NCI-H2196 (cell line): ENCODE measurements at regions not wholly inside any gene's neighbourhood (a gene's known extent, or its start where the extent isn't known, plus 50 kb on each side); places are given as distances from the start of the nearest gene placed in this dataset.
A peak's percentile ranks its signal among the peaks of the same experiment; 100 is the strongest.
"Not testable (repeated sequence)": the region's sequence is repeated elsewhere in the genome, so short reads cannot be mapped to it uniquely, and the experiment has no call there.

ENCODE experiments used
- DNase-seq: peaks from one replicate; lab custom pipeline; 2025; ENCODE audit not compliant: unreplicated experiment; lab: John Stamatoyannopoulos, UW

DNA sequence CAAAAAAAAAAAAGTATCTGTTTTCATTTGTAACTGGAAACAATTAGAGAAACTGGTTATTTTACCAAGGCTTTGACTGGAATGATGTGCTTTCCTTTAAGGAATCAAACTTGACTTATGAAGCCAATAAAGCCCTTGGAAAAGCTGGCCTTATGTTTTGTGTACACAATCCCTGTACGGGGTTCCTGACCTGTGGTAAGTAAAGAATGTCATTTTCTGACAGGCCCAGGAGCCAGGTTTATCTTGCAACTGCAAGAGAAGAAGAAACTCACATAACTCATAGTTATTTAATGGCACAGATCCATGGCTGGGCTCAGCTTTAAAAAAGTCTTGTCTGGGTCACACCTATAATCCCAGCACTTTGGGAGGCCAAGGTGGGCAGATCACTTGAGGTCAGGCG is 235.9 kb upstream of the RAI14 start:
- not testable (repeated sequence) for DNase-seq

DNA sequence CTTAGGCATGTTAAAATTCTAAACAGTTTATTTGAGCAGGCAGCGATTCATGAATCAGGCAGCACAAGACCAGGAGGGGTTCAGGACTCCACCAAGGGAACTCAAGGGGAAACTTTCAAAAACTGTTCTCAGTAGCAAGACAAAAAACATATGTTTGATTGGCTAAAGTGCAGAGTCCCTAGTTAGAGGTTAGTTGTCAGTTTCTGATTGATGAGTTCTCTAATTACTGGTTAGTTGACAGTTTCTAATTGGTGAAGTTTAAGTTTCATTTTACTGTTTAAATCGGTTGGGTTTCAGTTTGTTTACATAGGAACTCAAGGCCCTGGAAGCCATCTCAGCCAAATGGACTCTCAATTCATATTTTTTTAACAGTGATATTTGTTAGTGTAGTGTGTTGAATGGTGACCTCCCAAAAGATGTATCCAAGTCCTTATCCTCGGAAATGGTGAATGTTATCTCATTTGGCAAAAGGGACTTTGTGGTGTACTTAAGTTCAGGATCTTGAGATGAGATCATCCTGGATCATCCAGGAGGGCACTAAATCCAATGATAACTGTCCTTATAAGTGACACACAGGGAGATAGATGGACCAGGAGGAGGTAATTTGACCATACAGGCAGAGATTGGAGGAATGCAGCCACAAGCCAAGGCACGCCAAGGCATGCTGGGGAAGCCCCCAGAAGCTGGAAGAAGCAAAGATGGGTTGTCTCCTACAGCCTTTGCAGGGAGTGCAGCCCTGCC is 219.2 kb upstream of the RAI14 start:
- no peak for DNase-seq

DNA sequence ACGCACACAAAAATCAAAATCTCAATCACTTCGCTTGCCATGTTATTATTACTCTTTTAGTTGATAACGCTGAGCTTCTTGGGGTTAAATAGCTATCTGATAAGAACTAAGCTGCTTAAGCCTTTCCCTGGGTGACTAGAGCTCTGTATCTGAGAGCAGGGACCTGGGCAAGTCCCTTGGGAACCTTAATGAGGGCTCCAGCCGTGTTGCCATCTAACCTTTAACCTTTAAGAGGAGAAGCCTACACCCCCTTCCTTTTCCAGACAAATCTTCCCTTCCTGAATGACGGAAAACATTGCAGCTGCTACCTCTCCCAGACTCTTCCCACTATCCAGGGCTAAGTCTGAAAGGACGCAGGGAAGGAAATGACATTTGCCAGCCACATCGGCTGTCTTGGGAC is 216.5 kb upstream of the RAI14 start:
- no peak for DNase-seq

DNA sequence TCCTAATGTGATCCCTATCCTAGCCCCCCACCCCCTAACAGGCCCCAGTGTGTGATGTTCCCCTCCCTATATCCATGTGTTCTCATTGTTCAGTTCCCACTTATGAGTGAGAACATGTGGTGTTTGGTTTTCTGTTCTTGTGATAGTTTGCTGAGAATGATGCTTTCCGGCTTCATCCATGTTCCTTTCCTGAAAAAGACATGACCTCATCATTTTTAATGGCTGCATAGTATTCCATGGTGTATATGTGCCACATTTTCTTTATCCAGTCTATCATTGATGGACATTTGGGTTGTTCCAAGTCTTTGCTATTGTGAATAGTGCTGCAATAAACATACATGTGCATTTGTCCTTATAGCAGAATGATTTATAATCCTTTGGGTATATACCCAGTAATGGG is 214.4 kb upstream of the RAI14 start:
- not testable (repeated sequence) for DNase-seq

DNA sequence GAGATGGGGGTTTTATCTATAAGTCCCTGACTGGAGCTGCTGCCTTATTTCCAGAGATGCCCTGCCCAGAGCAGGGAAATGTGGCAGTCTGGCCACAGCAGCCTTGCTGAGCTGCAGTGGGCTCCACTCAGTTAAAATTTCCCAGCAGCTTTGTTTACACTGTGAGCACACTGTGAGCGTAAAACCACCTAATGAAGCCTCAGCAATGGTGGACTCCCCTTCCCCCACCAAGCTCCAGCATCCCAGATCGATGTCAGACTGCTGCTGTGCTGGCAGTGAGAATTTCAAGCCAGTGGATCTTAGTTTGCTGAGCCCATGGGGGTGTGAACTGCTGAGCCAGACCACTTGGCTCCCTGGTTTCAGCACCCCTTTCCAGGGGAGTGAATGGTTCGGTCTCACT is 208.7 kb upstream of the RAI14 start:
- DNase-seq: no peak

DNA sequence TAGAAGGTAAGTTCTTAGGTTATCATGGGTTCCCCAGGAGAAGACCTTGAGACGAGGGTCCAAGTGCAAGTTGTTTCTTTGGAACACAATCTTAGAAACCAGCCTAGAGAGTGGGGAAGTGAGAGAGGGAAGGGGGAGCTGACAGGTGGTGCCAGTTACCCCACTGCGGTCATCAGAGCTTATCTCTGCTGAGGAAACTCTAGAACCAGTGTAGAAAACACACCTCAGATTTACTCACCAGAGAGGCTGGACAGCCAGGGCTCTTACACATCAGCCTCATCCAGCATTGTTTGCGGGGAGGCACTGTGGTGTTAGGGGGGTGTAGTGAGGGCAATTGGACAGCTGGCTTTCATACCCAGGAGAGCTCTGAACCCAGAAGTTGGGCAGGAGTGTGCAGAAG is 206.5 kb upstream of the RAI14 start:
- no peak for DNase-seq

DNA sequence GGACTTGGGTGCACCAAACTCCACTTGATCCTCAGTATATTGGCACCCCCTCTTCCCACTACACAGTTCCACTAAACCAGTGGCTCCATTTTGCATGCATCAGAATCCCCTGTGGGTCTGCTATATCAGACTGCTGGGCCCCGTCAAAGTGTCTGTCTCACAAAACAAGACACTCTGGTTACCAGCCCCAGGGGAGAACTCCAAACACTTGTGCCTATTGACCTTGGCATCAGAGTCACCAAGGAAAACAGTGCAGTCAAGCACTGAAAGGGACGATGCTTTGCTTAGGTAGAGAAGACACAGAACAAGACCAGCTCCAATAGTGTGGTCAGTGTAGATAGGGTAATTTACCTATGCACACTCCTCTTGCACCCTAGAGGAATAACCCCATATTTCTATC is 205.8 kb upstream of the RAI14 start:
- DNase-seq: no peak

DNA sequence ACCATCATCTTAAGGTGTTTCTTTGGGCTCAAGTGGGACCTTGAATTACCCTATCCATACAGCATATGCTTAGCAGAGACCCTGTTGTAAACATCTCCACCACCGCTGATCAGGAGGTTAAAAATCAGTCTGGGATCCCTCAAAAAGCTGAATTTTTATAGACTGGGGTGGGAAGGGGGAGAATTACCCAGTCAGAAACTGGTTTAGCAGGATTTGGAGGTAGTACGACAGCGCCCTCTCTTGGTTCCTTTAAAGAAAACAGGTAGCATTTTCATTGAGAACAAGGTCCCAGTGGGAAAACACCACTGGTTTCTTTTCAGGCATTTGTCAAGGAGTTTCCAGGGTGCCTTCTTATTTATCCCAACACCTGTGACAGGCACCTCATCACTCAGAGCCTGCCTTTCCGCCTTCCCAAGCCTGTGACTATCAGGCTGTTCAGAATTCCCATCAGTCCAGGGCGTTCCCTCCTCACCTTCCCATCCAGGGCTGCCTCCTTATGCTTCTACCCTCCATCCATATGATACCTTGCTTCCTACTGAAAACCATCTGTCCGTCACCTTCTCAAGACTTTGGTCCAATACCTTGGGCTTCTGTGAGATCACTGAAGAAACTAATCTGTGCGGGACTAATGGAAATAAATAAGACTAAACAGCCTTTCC is 203.8 kb upstream of the RAI14 start:
- DNase-seq: peak; percentile 73

DNA sequence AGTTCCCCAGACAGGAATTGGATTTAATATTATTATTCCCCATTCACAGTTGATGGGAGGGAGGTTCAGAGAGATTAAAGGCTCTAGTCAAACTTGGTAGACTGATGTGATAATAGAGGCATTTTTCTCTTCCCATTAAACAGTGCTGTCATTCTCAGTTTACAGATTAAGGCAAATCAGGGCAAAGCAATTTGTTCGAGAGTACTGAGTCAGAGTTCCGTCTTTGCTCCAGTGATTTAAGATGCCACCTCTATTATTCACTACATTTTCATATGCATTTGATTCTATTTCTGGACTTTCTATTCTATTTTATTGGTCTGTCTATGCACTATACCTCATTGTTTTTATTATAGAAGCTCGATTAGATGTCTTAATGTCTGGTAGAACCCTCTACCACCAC is 201.0 kb upstream of the RAI14 start:
- DNase-seq: no peak

DNA sequence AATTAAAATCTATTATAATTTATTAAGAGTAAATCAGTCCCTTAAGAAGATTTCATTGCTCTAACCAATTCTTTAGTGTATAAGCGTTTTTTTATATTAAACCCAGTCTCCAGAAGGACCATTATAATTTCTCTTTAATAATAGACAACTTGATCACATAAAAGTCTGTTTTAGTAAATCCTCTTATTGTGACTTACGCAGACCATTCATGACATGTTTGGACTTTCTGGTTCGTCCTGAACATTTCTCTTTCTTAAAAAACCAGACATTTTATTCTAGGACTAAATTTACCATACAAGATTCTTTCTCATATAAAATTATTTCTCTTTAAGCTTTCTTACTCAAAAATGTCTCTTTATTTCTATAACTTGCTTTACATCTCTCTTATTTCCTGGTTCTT is 196.2 kb upstream of the RAI14 start:
- no peak for DNase-seq

DNA sequence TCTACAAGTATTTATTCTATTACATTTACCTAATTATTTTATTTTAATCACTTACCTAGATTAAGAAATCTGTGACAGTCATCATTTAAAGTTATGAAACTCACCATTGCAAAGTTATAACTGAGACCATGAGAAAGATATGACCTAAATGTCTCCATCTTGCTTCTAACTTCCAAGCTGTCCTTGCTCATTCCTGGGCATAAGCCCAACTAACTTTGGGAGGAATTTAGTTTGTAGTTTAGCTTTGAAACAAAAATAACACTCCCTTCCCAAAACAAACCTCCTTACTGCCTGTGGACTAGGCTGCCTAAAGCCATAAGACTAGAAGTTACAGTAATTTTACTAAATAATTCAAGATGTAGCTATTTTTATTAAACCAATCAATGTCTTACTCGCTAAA is 195.6 kb upstream of the RAI14 start:
- no peak for DNase-seq

DNA sequence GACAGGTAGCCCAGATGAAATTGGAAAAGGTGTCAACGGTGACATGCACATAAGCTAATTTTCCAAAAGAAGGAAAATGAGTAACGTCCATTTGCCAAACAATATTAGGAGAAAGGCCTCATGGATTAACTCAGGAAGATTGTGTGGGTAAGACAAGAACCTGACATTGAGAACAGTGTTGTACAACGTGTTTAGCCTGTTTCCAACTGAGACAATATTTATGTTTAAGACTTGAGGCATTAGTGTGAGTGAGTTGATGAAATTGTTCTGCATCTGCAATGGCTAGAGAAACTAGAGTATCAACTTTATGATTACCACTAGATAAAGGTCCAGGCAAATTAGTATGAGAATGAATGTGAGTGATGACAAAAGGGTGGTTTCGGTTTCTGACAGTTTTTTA is 191.3 kb upstream of the RAI14 start:
- DNase-seq: no peak

DNA sequence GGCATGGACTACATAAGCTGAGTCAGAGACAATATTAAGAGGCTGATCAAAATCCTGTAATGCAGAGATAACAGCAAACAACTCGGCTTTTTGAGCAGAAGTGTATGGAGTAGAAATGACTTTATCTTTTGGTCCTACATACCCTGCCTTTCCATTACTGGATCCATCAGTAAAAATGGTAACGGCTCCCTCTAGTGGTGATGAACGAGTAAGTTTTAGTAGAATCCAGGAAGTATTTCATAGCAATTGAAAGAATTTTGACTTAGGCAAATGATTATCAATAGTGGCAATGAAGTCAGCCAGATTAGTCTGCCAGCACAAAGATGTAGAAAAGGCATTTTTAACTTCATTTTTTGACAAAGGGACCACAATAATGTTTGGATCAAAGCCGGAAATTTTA is 190.8 kb upstream of the RAI14 start:
- peak; percentile 73 for DNase-seq

DNA sequence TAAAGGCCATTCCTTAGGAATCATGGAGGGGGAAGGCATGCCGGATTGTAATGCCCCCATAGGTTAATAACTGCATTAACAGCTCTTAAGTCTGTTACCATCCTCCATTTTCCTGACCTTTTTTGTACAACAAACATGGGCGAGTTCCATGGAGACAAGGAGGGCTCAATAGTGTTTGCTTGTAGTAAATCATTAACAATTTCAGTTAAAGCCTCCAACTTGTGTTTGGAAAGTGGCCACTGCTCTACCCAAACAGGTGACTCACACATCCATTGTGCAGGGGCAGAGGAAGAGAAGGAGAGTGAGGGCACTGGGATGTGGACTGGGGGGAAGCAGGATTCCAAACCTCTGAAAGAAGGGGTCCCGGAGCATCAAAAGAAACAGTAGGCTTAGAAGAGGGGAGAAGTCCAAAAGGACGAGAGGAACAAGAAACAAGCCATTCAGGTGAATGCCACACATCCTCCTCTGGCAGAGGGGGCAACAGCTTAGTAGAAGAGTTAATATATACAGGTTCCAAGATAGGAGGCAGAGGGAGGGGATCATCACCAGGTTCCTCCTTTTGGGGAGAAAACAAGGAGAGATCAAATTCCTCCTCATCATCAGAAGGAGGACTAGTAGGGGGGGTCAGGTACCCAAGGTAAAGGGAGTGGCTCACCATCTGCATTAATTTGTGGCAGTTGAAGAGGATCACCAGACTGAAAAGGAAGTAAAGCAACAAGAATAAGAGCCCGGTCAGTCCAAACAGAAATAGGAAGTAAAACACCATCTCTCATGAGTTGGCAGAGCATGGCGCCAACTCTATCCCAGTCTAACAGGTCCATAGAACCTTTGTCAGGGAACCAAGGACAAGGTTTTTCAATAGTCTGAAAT is 189.4 kb upstream of the RAI14 start:
- not testable (repeated sequence) for DNase-seq

DNA sequence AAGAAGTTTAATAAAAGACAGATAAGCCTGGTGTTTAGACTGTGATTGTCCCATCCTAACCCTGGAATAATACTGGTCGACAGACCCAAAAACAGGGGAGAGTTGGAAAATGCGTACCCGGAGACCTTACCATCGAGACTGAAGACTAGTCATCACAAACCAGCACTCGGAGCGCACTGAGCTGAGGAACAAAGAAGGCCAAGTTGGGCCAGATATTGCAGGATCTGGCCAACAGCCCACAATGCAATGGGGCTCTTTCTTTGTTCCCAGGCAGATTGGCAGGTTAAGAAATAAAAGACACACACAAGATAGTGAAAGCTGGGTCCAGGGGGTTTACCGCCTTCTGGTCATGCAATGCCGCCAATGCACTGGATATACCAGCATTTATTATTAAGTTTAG is 188.7 kb upstream of the RAI14 start:
- no peak for DNase-seq

DNA sequence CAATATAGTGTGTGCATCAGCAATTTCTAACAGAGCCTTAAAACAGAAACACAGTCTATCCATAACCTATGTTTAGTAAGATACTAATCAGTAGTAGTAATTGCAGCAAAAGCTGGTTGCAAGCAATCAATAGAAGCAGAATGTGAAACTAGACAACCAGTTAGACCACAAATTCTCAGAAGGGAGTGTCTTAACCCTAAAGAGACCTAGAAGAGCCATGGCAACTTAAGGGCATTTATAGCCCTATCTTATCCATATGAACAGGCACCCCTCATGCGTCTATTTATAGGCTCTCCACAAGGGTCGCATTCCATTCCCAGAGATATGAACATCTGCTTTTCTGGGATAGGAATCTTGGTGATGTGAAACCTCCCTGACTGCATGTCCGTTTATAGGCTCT is 188.1 kb upstream of the RAI14 start:
- not testable (repeated sequence) for DNase-seq

DNA sequence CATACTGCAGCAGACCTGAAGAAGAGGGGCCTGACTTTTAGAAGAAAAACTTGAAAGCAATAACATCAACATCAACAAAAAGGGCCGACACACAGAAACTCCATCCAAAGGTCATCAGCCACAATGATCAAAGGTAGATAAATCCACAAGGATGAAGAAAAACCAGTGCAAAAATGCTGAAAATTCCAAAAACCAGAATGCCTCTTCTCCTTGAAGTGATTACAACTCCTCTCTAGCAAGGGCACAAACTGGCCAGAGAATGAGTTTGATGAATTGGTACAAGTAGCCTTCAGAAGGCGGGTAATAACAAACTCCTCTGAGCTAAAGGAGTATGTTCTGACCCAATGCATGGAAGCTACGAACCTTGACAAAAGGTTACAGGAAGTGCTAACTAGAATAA is 186.2 kb upstream of the RAI14 start:
- DNase-seq: no peak

DNA sequence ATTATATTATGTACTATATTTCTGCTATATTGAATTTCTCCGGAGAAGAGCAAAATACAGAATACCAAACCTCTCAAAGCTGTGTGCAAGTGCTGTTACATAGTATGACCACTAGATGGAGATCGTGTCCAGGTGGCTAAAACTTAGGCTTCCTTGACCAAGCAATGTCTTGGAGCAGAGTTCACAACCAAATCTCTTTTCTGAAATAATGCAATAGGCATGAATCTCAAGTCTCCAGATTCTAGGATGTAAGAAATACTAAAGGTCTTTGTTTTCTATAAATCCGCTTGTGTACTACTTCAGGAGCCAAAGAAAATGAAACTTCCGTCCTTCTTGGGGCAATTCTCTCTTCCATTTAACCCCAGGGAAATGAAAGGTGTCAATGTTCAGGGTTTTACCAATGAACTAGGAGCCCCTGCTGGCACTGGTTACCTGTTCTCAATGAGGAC is 181.5 kb upstream of the RAI14 start:
- peak; percentile 69 for DNase-seq

DNA sequence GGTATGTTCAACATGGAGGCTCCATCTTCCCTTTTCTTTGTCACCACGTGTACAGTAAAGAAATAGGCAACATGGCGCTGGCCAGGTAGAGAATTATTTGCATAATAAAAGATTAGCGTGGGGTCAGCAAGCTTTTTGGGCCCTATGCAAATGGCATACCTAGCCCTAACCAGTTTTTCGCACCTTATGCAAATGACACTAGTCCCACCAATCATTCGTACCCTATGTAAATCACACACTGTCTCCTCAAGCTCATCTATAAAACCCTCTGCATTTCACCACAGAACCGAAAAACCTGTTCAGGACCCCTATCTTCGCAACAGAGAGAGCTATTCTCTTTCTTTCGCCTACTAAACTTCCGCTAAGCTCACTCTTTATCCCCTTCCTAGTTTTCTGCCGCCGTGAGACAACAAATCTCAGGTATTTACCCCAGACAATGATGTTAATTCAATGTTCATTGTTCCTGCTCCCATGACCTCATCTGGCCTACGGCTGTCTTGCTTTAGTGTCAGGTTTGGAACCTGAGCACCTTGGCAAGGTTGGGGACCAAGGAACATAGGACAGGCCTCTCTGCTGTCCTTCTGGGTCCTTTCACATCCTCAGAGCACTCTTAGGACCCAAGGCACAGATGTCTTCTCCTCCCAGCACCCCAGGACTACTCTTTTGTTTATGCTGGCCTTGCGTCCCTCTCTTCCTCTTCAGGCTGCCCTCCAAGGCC is 180.7 kb upstream of the RAI14 start:
- no peak for DNase-seq

DNA sequence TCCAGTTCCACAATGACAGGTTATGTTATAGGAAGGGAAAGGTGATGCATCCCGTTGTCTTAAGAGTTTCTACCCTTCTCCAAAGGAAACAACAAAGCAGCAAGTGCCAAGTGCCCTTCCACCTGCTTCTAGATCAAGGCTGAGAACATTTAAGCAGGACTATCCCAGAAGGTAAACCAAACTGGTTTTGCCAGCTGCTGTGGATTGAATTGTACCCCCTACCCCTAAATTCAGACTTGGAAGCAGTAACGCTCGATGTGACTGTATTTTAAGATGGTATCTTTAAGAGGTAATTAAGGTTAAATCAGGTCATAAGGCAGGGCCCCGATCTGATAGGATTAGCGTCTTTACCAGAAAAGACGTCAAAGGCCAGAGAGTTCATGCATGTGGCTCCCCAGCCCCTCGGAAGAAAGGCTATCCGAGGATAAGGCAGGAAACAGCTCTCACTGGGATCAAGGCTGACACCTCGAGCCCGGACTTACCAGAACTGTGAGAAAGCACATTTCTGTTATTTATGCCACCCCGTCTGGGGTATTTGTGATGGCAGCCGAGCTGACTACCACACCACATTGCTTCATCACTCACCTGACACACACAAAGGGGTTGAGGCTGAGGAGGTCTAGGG is 179.1 kb upstream of the RAI14 start:
- DNase-seq: no peak
